ENCODE measurements at regions not wholly inside any gene's neighbourhood (a gene's known extent, or its start where the extent isn't known, plus 50 kb on each side); places are given as distances from the start of the nearest gene placed in this dataset.

DNA sequence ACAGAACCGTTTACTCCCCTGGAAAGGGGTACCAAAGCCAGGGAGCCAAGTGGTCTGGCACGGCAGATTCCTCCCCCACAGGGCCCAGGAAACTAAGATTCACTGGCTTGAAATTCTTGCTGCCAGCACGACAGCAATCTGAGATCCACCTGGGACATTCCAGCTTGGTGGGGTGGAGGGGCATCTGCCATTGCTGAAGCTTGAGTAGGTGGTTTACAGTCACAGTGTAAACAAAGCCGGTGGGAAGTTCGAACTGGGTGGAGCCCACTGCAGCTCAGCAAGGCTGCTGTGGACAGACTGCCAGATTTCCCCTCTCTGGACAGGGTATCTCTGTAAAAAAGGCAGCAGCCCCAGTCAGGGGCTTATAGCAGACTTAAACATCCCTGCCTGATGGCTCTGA, 901.7 kb upstream of the LRRTM1 start:
- no peak for TF ChIP-seq EZH2 (IDR thresholded peaks at IDR 0.05; ENCODE audit: insufficient read depth, poor library complexity, severe bottlenecking)
- no peak for TF ChIP-seq EZH2phosphoT487 (IDR thresholded peaks at IDR 0.05; ENCODE audit: insufficient read depth, low read depth)

All from GM23248 (cell line).